Stomach (tissue), 8 donors: ENCODE measurements at regions not wholly inside any gene's neighbourhood (a gene's known extent, or its start where the extent isn't known, plus 50 kb on each side); places are given as distances from the start of the nearest gene placed in this dataset.

Experiments used
- DNase-seq, 2 donors: peaks; one replicate each; pipeline versions ENCODE4 v3.0.0 to v3.0.0-alpha.2; 2013 to 2019
- H3K27ac ChIP-seq, 5 donors: fragments of 200-600 bp in 4 of 5; sonication (generic) in 4 of 5; one replicate each; pipeline ENCODE4 v1.5.1; 2013 to 2019; ENCODE audit warnings: mild to moderate bottlenecking in 1 of 5, moderate library complexity in 1 of 5
- H3K27me3 ChIP-seq, 3 donors: fragments of 200-600 bp; sonication (generic); one replicate each; pipeline ENCODE4 v1.5.1; 2017 to 2019; ENCODE audit warnings: mixed run types in 1 of 3
- H3K36me3 ChIP-seq, 4 donors: fragments of 200-600 bp; sonication (generic); 1 replicate in 3 of 4; 2 replicates in 1 of 4; pipeline ENCODE4 v1.5.1; 2016 to 2019
- H3K4me1 ChIP-seq, 4 donors: fragments of 200-600 bp; sonication (generic); one replicate each; pipeline ENCODE4 v1.5.1; 2016 to 2019
- H3K4me3 ChIP-seq, 4 donors: fragments of 200-600 bp; sonication (generic) in 3 of 4; one replicate each; pipeline ENCODE4 v1.5.1; 2016 to 2019; ENCODE audit warnings: mild to moderate bottlenecking in 1 of 4
- H3K9me3 ChIP-seq, 4 donors: fragments of 200-600 bp; sonication (generic); one replicate each; pipeline ENCODE4 v1.5.1; 2016 to 2019
- EP300 ChIP-seq: sonication (generic); formaldehyde crosslinking; IDR thresholded peaks from one replicate; pipeline ENCODE4 v1.6.1; 2017; ENCODE audit warnings: antibody characterized with exemption
- POLR2A ChIP-seq, 4 donors: fragments of 450-650 bp; IDR thresholded peaks; one replicate each; pipeline ENCODE4 v1.6.1; 2016; ENCODE audit warnings: antibody characterized with exemption in 4 of 4, control low read depth in 2 of 4, mild to moderate bottlenecking in 1 of 4, moderate library complexity in 1 of 4
- POLR2AphosphoS5 ChIP-seq, 3 donors: sonication (generic); formaldehyde crosslinking; IDR thresholded peaks; one replicate each; pipeline ENCODE4 v1.6.1; 2016; ENCODE audit warnings: antibody characterized with exemption in 3 of 3
- WGBS, 5 donors: extraction: QIAGEN DNeasy Blood & Tissue Kit in 3 of 5; methylation state at CpG; one replicate each; pipeline versions ENCODE4 v1.1.5 to v1.1.7; 2013 to 2018; 5-methylcytosine and 5-hydroxymethylcytosine counted together
- intact Hi-C: fragments of 100-400 bp; cut with DNase I; formaldehyde crosslinking; loops from one replicate; pipeline ENCODE4 v1.15.1; 2023; ENCODE audit warnings: low total_unique reads
- TF ChIP-seq, protein P1 (sequence below), 7 experiments: fragments of 450-650 bp in 4 of 7; fragments of 200-600 bp in 3 of 7; sonication (generic) in 3 of 7; IDR thresholded peaks; one replicate each; pipeline ENCODE4 v1.5.1; 2016 to 2019; ENCODE audit warnings: antibody characterized with exemption in 7 of 7, control low read depth in 2 of 7, mild to moderate bottlenecking in 1 of 7
- donor health status: healthy with polysubstance abuse.
- donor health status: Bipolar disorder and iron deficiency.
- donor health status: healthy.

DNA sequence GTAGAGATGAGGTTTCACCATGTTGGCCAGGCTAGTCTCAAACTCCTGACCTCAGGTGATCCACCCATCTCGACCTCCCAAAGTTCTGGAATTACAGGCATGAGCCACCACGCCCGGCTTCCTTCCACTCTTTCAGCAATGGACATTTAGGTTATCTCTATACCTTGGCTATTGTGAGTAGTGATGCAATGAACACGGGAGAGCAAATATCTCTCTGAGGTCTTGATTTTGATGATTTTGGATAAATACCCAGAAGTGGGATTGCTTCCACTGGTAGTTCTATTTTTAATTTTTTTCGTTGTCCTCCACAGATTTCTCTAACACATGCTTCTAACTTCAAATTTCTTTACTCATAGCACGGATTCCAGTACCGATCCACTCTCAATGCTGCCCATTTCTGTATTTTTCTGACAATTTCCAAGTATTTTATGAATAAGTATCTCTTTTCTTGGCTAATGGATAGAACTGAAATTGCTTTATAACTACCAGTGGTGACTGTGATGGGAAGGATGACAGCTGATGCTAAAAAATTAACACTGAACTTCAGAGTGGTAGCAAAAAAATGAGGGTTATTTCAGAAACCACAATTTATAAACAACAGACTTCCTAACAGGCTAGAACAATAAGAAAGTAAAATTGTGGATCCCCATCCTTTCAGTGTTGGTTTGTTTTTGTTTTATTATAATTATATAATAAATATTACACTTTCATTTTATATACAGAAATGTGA is 327.5 kb upstream of the RUNX1 start:
- DNase-seq, result no peak
- no peaks in the 10 kb centered on the region for H3K27me3 ChIP-seq
- intact Hi-C loops, result no loop called here
- peaks cover 0 to 2% (median 0%) of the 10 kb centered on the region in 4 donors for H3K4me1 ChIP-seq
- 78 to 86% (median 80%) methylated on average over 7 of the region's 7 CpGs for WGBS, 5 donors
- no peaks in the 10 kb centered on the region for H3K36me3 ChIP-seq
- no peaks in the 10 kb centered on the region for H3K9me3 ChIP-seq
- H3K4me3 ChIP-seq, result no peak overlapping the region
- no peak for TF ChIP-seq EP300
- TF ChIP-seq POLR2AphosphoS5 (IDR thresholded peaks at IDR 0.05), result no peak
- TF ChIP-seq, protein P1, sequence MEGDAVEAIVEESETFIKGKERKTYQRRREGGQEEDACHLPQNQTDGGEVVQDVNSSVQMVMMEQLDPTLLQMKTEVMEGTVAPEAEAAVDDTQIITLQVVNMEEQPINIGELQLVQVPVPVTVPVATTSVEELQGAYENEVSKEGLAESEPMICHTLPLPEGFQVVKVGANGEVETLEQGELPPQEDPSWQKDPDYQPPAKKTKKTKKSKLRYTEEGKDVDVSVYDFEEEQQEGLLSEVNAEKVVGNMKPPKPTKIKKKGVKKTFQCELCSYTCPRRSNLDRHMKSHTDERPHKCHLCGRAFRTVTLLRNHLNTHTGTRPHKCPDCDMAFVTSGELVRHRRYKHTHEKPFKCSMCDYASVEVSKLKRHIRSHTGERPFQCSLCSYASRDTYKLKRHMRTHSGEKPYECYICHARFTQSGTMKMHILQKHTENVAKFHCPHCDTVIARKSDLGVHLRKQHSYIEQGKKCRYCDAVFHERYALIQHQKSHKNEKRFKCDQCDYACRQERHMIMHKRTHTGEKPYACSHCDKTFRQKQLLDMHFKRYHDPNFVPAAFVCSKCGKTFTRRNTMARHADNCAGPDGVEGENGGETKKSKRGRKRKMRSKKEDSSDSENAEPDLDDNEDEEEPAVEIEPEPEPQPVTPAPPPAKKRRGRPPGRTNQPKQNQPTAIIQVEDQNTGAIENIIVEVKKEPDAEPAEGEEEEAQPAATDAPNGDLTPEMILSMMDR (IDR thresholded peaks at IDR 0.05), result no peak
- no peak overlapping the region for H3K27ac ChIP-seq

DNA sequence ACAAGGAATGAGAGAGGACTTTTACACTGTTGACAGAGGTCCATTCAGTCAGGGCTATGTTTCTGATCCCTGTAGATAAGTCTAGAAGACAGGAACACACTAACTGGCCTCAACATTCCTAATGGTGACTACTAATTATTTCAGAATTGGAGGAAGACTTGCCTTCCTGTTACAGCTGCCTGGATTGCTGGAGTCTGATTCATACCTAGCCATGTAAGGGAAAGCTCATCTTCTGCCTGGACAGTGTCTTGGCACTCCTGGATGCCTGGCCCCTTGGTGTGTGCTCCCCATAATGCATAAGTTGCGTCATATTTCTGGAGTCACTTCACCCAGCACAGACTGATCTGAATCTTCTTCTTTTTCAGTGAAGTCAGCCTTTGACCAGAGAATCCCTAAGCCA is 326.0 kb upstream of the RUNX1 start:
- TF ChIP-seq POLR2A (IDR thresholded peaks at IDR 0.05) (no peak), POLR2AphosphoS5 (IDR thresholded peaks at IDR 0.05) (no peak), EP300 (no peak)
- TF ChIP-seq, protein P1 (IDR thresholded peaks at IDR 0.05), result no peak
- Histone ChIP-seq H3K27me3 (no peaks in the 10 kb centered on the region), H3K9me3 (no peaks in the 10 kb centered on the region), H3K36me3 (no peaks in the 10 kb centered on the region), H3K4me3 (no peak overlapping the region), H3K27ac (no peak overlapping the region), H3K4me1 (peaks cover 0 to 5% (median 0%) of the 10 kb centered on the region in 4 donors)
- 89 to 96% (median 93%) methylated on average over 1 of the region's 1 CpG for WGBS, 5 donors
- intact Hi-C loops, result no loop called here
- no peak for DNase-seq

DNA sequence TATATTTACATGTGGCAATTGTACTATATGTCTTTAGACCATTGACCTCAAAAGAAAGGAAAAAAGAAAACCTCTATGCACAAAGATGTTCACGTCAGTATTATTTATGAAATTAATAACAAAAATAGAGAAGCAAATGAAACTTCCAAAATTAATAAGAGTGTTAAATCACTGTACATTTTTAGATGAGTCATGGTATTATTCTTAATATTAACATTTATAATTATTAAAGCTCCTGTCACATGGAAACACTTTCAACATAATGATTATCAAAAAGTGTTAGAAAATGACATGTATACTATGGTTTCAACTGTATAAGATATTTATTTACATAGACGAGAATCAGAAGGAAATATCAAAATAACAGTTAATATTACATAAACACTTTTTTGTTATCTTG is 324.9 kb upstream of the RUNX1 start:
- intact Hi-C loops, result no loop called here
- Histone ChIP-seq H3K4me3 (no peak overlapping the region), H3K27ac (no peak overlapping the region), H3K4me1 (peaks cover 0 to 5% (median 0%) of the 10 kb centered on the region in 4 donors), H3K9me3 (no peaks in the 10 kb centered on the region), H3K27me3 (no peaks in the 10 kb centered on the region), H3K36me3 (no peaks in the 10 kb centered on the region)
- no peak for DNase-seq
- TF ChIP-seq POLR2AphosphoS5 (IDR thresholded peaks at IDR 0.05) (no peak), POLR2A (IDR thresholded peaks at IDR 0.05) (no peak)
- TF ChIP-seq, protein P1 (IDR thresholded peaks at IDR 0.05), result no peak
- 81 to 91% (median 91%) methylated on average over 2 of the region's 2 CpGs for WGBS, 5 donors

DNA sequence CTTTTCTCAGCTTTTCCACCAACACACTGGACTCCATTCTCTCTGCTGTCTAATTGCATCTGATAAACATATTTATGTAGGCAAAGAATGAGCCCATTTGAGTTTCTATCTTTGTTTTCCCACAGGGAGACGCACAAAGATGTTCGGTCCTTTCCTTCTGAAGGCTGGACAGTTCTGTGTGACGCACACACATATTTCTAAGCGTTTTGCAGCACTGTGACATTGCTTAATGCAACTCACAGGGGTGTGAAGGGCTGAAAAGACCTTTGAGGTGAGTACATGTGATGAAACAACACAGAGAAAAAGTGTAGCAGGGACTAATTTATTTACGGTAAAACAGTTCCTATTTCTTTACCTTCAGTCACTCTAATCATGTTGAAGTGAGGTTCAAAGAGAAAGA is 323.1 kb upstream of the RUNX1 start:
- 81 to 88% (median 85%) methylated on average over 5 of the region's 5 CpGs for WGBS, 5 donors
- H3K9me3 ChIP-seq, result no peaks in the 10 kb centered on the region
- TF ChIP-seq POLR2A (IDR thresholded peaks at IDR 0.05) (no peak), EP300 (no peak), POLR2AphosphoS5 (IDR thresholded peaks at IDR 0.05) (no peak)
- TF ChIP-seq, protein P1 (IDR thresholded peaks at IDR 0.05), result no peak
- DNase-seq, result no peak
- H3K27ac ChIP-seq, result no peak overlapping the region
- intact Hi-C loops, result no loop called here
- H3K4me1 ChIP-seq, result peaks cover 0 to 5% (median 0%) of the 10 kb centered on the region in 4 donors
- no peak overlapping the region for H3K4me3 ChIP-seq
- no peaks in the 10 kb centered on the region for H3K27me3 ChIP-seq
- no peaks in the 10 kb centered on the region for H3K36me3 ChIP-seq
